HG02678 (cell line): ENCODE measurements at regions not wholly inside any gene's neighbourhood (a gene's known extent, or its start where the extent isn't known, plus 50 kb on each side); places are given as distances from the start of the nearest gene placed in this dataset.
"Not testable (repeated sequence)": the region's sequence is repeated elsewhere in the genome, so short reads cannot be mapped to it uniquely, and the experiment has no call there.

Experiments
- ATAC-seq: cut with Tn5 transposase; IDR thresholded peaks from one replicate; pipeline ENCODE4 v1.9.1; 2021; ENCODE audit warnings: mild to moderate bottlenecking, moderate library complexity; ENCODE audit not compliant: unreplicated experiment

GRCh38 chr18:10135302-10135926 is 221.6 kb downstream of the VAPA start:
- no peak for ATAC-seq

DNA sequence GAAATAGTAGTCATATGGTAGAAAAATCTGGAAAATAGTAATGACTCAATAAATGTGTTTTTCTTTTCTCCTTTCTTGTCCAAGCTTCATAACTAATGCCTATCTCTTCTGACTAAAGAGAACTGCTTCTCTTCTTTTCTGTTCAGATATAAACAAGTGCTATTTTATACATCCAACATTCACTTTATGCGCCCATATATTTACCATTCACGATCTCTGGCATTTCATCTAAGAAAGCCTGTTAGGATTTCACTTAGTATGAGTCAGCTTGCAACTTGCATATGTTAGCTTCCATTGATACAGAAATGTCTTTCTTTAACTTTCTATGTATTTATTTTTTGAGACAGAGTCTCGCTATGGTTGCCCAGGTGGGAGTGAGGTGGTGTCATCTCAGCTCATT is 224.9 kb downstream of the VAPA start:
- ATAC-seq: no peak

DNA sequence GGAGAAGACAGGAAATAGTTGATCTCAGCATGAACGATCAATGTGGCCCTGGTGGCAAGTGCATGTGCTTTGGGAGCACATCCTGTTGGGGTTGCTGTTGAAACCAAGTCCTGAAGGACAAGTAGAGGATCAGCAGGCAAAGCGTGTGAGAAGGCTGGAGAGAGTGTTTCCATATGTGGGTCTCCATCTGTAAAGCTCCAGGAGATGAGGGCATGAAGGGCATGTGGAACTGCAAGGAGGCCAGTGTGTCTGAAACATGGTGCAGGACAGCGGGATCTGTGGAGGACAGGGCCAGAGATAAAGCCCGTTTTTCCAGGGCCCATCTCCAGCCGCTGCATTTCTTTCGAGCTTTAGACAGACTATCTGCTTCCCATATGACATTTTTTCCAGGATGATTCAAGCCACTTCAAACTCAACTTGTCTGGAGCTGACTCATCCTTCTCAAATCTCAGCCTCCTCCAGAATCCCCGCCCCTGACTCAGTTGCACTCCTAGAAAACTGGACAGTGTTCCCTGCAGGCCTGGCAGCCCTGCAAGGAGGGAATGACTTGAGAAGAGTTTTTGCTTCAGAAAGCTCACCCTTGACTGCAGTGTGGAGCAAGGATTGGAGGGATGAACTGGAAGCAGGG is 226.1 kb downstream of the VAPA start:
- ATAC-seq: no peak

GRCh38 chr18:10140461-10141282 is 226.9 kb downstream of the VAPA start:
- ATAC-seq: no peak

DNA sequence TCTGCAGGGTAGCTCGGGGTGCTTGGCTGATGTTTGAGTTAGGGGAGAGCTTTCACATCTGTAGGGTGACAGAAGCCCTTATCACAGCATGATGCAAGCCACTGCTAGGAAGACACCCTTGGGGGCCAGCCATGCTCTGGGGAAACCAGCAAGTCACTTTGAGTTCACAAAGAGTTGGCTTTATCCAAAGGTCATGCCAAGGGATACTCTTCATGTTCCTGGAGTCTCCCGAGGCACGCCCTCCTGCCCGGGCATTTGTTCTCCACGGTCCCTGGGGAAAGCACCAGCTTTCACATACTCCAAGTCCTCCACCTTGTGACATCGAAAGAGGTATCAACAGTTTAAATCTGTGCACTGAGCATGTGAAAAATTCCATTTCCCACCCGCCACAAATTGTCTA is 227.7 kb downstream of the VAPA start:
- ATAC-seq: no peak

DNA sequence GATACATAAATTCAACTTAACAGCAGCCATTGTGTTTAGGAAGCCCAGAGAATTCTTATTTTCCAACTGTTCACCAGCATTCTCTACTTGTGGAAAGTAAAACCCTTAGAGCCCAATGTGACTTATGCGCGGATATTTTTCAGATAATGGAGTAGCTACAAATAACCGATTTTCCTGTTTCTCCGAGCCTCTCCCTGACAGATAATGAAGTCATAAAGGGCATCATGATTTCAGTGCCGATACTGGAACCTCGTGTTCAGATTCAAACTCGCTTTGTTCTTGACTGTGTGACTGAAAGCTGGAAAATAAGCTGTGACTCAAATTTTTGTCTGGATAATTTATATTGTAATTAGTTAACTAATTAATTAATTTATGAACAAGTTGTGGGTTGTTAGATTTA is 228.2 kb downstream of the VAPA start:
- no peak for ATAC-seq

- no peak for ATAC-seq
These were observed 228.8 kb downstream of the VAPA start for GRCh38 chr18:10142496-10143160.

DNA sequence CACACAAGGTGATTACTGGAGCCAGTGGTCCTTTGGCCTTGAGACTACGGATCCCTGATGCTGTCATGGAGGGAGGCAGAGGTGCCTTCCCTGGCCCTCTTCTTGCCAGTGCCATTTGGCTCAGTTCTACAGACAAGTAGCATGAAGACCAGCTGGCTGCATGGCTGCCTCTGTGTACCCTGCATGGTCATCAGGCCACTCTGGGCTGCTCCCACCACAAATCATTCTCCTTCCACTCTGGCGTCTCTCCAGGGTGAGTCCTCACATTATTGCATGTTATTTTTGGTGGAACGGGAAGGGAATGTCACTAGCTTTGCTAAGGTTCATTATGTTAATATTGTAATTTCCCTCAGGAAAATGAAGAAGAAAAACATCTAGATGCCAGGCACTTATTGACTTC is 229.8 kb downstream of the VAPA start:
- no peak for ATAC-seq

- no peak for ATAC-seq
These were observed 231.7 kb downstream of the VAPA start for GRCh38 chr18:10145546-10145945.

DNA sequence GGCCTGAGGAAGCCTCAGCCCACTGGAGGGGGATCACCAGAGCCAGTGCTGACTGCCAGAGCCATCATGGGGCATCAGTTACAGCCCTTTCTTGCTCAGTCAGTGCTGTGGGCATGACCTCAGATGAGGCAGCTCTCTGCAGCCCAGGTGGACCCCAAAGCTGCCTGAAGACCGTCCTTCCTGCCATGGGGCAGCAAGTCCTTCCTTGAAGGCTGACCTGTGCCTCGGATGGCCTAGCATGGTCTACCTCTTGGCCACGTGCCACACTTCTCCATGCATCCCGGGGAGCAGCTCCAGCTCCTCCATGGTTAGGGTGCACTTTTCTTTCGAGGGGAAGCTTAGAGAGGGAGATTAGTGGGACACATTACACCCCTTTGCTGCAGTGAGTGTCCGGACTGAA is 233.4 kb downstream of the VAPA start:
- no peak for ATAC-seq

- no peak for ATAC-seq
These were observed 233.9 kb downstream of the VAPA start for GRCh38 chr18:10147752-10148151.

GRCh38 chr18:10148189-10148929 is 234.5 kb downstream of the VAPA start:
- no peak for ATAC-seq

GRCh38 chr18:10149768-10150556 is 236.1 kb downstream of the VAPA start:
- no peak for ATAC-seq

GRCh38 chr18:10150576-10150975 is 236.8 kb downstream of the VAPA start:
- not testable (repeated sequence) for ATAC-seq

GRCh38 chr18:10152475-10152874 is 238.7 kb downstream of the VAPA start:
- no peak for ATAC-seq

GRCh38 chr18:10153924-10154752 is 240.3 kb downstream of the VAPA start:
- ATAC-seq: no peak

- no peak for ATAC-seq
These were observed 243.9 kb downstream of the VAPA start for GRCh38 chr18:10157706-10158105.

DNA sequence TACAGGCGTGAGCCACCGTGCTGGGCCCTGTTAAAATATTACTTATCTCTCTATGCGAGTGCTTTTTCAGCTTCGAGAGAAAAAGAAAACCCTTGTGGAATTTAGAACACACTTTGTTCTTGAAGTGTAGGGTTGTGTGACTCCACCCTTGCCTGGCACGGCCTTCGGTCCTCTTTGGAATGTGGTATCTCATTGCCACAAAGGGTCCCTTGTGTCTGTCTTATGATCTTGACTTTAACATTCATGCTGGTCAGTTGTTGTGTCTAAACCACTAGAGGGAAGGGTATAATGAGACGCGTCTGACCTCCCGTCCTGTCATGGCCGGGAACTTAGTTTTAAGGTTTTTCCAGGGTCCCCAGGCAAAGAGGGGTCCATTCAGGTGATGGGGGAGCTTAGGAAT is 246.4 kb downstream of the VAPA start:
- no peak for ATAC-seq

DNA sequence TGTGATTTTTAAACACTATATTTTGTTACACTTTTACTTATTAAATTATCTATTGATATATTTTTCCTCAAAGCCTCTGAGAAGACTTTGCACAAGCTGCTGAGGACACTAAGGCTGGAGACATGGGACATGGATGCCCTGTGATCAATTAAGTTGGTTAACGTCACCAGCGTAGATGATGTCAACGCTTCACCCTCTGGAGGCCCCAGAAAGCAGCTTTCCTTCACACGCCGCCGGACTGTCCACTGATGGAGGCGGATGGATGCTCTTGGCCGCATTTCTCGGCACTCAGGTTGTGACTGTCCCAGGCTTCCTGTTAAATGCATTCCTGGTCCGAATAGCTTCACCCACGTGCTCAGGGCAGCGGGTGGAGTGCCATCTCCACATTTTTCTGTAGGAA is 247.5 kb downstream of the VAPA start:
- no peak for ATAC-seq
